GM21529 (cell line): ENCODE measurements at regions not wholly inside any gene's neighbourhood (a gene's known extent, or its start where the extent isn't known, plus 50 kb on each side); places are given as distances from the start of the nearest gene placed in this dataset.
"Not testable (repeated sequence)": the region's sequence is repeated elsewhere in the genome, so short reads cannot be mapped to it uniquely, and the experiment has no call there.

ENCODE experiments used
- ATAC-seq: cut with Tn5 transposase; IDR thresholded peaks from one replicate; pipeline ENCODE4 v1.9.1; 2021; ENCODE audit not compliant: unreplicated experiment

- ATAC-seq, result no peak
Observed at GRCh38 chr3:110646055-110646454, 425.6 kb upstream of the NECTIN3 start.

GRCh38 chr3:110646496-110646895 lies 425.1 kb upstream of the NECTIN3 start:
- ATAC-seq, result no peak

- no peak for ATAC-seq
Observed at GRCh38 chr3:110647586-110647985, 424.0 kb upstream of the NECTIN3 start.

- no peak for ATAC-seq
Observed at GRCh38 chr3:110650741-110651140, 420.9 kb upstream of the NECTIN3 start.

GRCh38 chr3:110654843-110655502 lies 416.6 kb upstream of the NECTIN3 start:
- ATAC-seq, result no peak

- ATAC-seq, result no peak
Observed at GRCh38 chr3:110656394-110657025, 415.1 kb upstream of the NECTIN3 start.

GRCh38 chr3:110664148-110664547 lies 407.5 kb upstream of the NECTIN3 start:
- no peak for ATAC-seq

- no peak for ATAC-seq
Observed at GRCh38 chr3:110666495-110666894, 405.1 kb upstream of the NECTIN3 start.

- ATAC-seq, result no peak
Observed at GRCh38 chr3:110667216-110667615, 404.4 kb upstream of the NECTIN3 start.

- no peak for ATAC-seq
Observed at GRCh38 chr3:110670407-110670806, 401.2 kb upstream of the NECTIN3 start.

GRCh38 chr3:110677506-110677905 lies 394.1 kb upstream of the NECTIN3 start:
- no peak for ATAC-seq

- ATAC-seq, result no peak
Observed at GRCh38 chr3:110679285-110679684, 392.3 kb upstream of the NECTIN3 start.

- no peak for ATAC-seq
Observed at GRCh38 chr3:110680450-110680849, 391.2 kb upstream of the NECTIN3 start.

- ATAC-seq, result no peak
Observed at GRCh38 chr3:110684466-110684865, 387.1 kb upstream of the NECTIN3 start.

- no peak for ATAC-seq
Observed at GRCh38 chr3:110685630-110686029, 386.0 kb upstream of the NECTIN3 start.

GRCh38 chr3:110686701-110687100 lies 384.9 kb upstream of the NECTIN3 start:
- no peak for ATAC-seq

- ATAC-seq, result no peak
Observed at GRCh38 chr3:110687138-110687537, 384.5 kb upstream of the NECTIN3 start.

- ATAC-seq, result no peak
Observed at GRCh38 chr3:110697961-110698360, 373.7 kb upstream of the NECTIN3 start.

- not testable (repeated sequence) for ATAC-seq
Observed at GRCh38 chr3:110704332-110704731, 367.3 kb upstream of the NECTIN3 start.

- no peak for ATAC-seq
Observed at GRCh38 chr3:110708156-110708555, 363.5 kb upstream of the NECTIN3 start.

- no peak for ATAC-seq
Observed at GRCh38 chr3:110710156-110710555, 361.5 kb upstream of the NECTIN3 start.

GRCh38 chr3:110710603-110711002 lies 361.0 kb upstream of the NECTIN3 start:
- ATAC-seq, result no peak
